Globus pallidus (tissue), 1 donor: ENCODE measurements at regions not wholly inside any gene's neighbourhood (a gene's known extent, or its start where the extent isn't known, plus 50 kb on each side); places are given as distances from the start of the nearest gene placed in this dataset.

Experiments
- DNase-seq: peaks from one replicate; pipeline ENCODE4 v3.0.0-alpha.2; 2015; ENCODE audit warnings: low spot score

DNA sequence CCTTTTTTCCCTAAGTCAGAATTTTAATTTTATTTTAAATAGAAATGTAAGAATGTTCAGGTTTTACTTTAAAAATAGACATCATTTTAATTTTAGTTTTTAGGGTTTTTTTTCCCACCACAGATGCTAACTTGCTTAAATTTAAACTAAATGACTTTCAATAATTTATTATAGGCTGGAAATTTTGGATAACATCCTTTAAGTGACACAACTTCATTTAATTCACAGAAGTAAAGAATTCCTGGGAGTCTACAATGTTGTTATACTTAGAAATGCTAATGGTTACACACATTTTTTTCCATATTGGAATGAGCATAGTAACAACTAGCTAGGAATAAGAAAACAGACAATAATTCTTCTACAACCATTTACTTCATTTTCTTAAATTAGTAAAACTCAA lies 90.5 kb upstream of the PDE10A start:
- no peak for DNase-seq

DNA sequence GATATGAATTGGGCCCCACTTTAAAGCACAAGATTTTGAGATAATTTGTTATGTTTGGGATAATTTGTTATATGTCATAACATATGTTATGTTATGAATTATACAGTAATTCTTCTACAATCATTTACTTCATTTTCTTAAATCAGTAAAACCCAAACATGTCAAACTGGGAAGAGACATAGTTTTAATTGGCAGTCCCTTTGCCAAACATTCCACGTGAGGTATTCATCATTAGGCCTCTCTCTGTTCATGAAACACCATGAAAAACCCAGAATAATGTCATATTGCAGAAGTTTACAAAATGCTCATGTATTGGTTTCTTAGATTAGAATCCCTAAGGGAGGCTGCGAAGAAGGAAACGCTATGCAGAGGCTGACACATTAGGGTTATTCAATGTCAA lies 89.4 kb upstream of the PDE10A start:
- DNase-seq: no peak

DNA sequence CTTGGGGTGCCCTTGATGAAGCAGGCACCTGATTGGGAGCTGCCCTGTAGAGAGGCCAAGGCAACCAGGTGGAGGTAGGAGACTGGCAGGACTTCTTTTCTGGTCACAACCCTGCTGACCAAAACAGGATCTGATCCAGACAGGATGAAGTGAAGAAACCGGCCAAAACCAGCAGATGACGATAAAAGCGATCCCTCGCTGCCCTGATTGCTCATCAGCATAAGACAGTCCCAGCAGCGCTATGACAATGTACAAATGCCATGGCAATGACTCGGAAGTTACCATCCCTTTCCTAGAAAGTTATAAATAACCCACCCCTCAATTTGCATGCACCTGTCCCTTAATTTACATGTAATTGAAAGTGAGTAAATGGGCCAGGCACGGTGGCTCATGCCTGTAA lies 88.4 kb upstream of the PDE10A start:
- DNase-seq: no peak

DNA sequence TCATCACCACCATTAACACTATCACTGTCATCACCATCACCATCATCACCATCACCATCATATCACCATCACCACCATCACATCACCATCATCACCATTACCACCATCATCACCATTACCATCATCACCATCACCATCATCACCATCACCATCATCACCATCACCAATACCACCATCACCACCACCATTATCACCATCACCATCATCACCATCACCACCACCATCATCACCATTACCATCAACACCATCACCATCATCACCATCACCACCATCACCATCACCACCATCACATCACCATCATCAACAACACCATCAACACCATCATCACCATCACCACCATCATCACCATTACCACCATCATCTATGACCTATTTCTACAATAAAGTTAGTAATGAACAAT lies 86.1 kb upstream of the PDE10A start:
- DNase-seq: no peak

DNA sequence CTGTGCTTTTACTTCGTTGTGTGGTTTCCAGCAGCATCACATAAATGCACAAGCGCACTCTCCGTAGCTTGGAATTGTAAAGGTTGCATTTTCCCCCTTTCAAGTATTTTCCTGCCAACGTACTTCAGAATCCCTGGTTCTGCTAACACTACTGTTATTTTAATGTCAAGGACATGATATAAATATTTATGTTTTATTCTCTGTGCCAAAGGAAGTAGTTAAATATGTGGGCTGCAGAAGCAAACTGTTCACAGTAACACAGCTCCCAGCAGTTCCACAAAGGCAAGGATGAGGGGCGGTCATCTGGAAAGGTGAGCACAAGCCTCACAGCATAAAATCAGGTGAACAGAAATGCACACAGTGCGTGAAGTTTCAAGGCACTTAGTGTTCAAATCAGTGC lies 85.3 kb upstream of the PDE10A start:
- no peak for DNase-seq

DNA sequence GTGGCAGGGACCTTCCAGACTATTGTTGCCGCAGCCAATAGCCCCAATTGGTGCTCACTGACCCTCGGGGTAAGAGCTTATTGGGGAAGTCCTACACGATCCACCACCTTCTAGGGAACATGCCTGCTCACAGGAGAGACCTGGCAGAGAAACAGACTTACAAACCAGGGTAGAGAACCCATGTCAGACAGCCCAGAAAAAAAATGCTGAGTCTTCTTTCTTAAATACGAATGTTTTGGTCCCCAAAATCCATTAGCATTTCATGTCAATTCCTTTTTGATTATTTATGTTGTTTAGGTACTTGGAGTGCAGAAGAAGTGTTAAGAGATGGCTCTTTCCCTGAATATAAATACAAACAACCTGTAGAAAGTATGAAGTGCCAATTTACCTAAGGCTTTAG lies 84.9 kb upstream of the PDE10A start:
- no peak for DNase-seq

DNA sequence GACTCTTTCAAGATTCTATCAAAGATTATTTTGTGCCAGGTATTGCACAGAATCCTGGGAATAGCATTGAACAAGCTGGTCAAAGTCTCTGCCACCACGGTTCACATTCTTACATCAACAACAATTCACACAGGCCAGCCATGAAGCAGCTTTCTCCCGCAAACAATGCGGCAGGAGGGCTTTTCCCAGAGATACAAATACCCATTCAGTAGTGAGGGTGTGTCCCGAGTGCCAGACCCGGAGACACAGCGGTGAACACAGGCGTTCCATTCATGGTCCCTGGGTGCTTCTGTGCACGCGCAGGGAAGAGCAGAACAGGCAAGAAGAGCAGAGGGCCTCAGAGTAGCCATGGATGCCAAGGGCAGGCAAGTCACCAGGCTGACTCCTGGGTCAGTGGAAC lies 83.3 kb upstream of the PDE10A start:
- DNase-seq: peak; percentile 12

DNA sequence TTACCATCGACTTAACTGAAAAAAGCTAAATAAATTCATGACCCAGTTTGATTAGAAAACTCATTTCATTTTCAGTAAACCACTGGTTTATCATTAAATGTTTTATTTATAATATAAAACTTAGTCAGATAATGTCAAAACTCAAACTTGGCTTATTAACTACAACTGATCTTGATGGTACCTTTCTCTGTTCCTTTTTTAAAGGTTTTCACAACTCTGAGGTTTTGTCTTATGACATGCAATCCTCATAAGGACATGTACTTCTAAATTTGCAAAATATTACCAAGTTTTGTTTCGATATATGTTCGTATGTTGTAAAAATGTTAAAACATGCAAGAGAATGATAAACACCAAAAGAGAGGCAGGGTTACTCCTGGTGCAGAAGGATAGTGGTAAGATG lies 82.5 kb upstream of the PDE10A start:
- no peak for DNase-seq

DNA sequence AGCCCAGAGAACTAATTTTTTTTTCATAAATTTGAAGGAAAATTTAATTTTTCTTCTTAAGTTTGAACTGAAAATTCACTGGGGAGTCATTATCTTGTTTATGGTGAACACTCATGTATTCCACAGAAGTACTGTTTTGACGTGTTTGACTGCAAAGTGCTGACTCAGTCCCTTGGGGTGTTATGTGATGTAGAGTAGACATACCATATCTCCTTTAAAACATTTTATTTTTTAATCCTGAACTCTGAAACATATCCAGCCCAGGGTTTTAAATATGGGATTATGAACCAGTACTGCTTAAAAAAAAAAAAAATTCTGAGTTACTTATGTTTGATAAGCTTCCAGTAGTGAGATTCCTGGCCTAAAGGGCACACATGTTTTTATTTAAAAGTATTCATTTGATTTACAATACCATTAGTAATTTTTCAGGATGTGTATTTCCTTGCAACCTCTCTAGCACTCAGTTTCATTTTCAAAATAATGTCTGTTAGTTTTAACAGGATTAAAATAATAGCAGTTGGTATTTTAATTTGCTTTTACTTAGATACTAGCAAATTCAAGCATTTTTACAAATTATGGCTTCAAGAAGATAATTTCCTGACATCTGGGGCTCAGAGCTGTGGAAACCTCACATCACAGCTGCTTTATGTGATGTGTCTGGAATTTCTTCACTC lies 81.7 kb upstream of the PDE10A start:
- no peak for DNase-seq

DNA sequence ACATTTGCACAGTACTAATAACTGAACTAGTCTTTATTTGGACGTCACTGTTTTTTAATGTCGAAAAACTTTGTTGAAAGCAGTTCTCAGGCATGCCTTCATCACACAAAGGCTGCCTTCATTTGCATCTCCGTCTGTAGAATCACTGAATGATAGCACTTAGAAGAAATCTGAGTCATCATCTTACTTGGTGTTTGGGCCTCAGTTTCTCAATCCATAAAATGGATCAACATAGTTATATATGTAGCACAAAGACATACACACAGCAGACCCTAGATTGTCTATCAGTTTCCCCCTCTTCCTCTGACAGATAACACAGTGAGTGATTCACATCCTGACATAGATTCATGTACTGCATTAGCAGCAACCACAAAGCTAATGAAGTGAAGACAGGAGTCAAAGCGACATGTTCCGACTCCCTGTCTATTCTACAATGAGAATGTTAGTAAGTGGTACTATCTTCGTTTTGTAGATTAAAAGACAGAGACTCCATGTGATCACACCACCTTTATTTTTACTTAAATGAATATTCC lies 80.4 kb upstream of the PDE10A start:
- DNase-seq: no peak

DNA sequence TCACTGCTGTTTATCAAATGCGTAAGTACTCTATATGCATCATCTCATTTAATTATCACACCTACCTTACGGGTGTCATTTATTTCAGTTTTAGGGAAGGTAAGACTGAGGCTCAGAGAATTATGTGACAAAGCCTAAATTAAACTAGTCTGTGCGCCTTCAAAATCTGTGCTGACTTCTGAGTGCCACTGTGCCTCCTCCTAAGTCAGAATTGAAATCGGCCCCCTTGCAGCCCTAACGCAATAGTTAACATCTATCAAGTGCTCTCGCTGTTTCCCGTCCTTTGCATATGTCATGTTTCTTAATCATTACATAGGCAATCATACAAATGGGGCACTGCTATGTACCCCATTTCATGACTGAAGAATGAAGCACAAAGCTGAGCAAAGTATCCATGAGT lies 79.0 kb upstream of the PDE10A start:
- DNase-seq: no peak

DNA sequence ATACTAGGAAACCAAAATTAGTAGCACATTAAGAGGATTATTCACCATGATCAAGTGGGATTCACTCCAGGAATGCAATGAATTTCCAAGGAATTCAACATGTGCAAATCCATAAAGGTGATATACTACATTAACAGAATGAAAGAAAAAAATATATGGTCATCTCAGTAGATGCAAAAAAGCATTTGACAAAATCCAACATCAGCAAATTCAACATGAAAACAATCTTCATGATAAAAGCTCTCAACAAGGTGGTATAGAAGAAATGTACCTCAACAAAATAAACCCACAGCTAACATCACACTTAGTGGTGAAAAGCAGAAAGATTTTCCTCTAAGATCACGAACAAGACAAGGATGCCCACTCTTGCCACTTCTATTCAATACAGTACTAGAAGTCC lies 74.4 kb upstream of the PDE10A start:
- DNase-seq: no peak

DNA sequence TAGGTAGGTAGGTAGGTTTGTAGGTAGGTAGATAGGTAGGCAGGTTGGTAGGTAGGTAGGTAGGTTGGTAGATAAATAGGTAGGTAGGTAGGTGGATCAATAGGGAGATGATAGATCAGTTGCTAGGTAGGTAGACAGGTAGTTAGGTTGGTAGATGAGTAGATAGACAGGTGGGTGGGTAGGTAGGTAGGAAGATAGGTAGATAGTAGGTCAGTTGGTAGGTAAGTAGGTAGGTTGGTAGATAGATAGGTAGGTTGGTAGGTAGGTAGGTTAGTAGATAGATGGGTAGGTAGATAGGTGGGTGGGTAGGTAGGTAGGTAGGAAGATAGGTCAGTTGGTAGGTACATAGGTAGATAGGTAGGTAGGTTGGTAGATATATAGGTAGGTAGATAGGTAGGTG lies 72.0 kb upstream of the PDE10A start:
- DNase-seq: no peak

DNA sequence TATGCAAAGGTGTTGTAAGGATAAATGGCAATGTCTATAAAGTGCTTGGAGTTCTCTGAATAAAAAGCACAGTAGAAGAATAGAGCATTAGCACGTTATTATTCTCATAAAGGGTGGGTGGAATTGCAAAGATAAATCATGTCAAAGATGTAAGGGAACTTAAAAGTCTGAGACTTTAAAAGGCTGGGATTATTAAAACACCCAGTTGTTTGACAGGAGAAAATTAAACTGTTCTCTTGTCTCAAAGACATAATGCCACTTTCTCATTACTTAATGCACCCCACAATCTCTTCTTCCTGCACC lies 70.4 kb upstream of the PDE10A start:
- no peak for DNase-seq

DNA sequence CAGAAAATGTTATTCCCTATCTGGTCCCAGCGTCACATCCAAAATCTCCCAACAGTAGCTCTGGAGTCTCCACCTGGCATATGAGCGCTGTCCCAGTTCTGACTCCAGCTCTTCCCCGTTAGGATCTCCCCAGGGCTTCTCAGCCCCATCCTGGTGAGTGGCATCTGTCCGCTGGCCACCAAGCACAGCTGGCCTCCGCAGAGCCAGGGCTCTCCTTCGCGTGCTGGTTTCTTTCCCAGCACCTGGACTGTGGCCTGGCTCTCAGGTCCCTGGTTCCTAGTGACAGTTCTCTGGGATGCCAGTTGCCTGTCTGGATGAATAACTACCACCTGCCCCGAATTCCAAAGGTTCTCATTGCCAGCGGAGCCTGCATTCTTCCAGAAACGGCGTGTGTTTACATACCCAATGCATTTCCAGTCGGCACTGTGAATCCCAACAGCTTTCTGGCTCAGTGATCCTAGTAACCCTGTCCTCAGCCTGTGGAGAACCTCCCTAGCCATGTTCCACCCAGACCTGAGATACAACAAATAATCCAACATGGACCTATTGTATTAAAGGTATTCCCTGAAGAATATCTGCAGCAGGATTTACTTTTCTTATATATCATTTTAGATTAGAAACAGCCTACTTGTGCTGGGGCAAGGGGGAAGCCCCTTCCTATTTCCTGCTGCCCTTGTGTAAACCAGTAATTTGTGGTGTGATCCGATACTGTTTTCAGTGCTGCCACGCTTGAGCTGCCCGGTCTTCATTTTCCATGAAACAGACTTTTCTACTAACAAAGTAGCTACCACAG lies 69.9 kb upstream of the PDE10A start:
- DNase-seq: no peak

DNA sequence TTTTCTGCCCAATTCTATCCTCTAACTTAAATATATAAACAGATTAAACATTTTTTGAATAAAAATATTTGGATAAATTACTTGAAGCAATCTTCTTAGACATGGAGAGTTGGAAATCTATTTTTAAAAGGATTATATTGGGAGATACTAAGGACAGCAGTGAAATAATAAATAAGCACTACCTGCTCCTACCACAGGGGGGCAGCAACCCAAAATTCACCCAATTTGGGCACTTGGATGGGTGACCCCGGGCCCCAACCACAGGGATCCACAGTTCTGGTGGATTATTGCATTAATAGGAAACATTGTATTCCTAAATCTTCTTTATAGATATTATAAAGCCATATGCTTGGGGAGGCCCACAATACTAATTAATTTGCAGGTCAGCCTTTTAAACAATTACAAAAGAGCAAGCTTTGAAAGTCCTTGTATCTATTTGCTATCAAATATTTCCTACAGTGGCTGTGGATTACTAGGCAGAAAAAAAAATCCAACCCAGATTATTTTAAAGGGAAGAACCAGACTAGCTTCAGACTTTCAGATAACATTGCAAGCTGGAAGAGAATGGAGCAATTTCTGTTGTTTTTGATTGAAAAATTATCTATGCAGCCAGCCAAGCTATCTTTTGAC lies 66.4 kb upstream of the PDE10A start:
- DNase-seq: peak; percentile 5

DNA sequence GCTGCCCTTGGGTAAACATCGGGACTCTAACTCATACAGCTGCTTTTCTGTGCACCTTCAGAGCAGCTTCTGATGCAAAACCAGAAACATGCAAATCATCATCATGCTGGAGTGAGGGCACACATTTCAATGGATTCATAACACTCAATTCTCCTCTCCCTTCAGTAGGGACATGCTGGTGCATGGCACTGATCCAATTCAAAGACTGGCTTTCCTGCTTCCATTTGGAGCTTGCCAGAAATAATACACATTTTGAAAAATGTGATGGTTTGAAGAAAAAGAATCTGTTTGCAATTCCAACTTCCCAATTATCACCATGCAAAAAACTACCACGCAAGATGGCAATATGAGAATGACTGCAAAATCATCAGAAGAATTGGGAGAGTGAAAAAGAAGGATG lies 65.2 kb upstream of the PDE10A start:
- no peak for DNase-seq

DNA sequence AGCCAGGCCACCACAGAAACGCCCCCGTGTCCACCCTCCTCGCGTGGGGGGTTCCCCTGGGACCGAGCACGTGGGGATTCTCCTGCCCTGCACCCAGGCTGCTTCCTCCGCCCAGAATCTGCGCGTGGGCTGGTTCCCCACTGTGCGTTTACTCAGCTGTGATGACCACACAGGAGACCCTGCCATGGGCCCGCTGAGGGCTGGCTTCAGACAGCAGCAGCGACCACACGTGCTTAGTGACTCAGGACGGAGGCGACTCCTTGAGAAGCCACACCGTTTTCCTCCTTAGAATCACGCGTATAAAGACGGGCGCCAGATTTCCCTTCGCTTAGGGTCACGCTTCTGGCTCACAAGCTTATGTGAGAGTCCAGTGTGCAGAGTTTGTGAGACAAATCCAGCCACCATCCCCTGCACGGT lies 63.9 kb upstream of the PDE10A start:
- no peak for DNase-seq

DNA sequence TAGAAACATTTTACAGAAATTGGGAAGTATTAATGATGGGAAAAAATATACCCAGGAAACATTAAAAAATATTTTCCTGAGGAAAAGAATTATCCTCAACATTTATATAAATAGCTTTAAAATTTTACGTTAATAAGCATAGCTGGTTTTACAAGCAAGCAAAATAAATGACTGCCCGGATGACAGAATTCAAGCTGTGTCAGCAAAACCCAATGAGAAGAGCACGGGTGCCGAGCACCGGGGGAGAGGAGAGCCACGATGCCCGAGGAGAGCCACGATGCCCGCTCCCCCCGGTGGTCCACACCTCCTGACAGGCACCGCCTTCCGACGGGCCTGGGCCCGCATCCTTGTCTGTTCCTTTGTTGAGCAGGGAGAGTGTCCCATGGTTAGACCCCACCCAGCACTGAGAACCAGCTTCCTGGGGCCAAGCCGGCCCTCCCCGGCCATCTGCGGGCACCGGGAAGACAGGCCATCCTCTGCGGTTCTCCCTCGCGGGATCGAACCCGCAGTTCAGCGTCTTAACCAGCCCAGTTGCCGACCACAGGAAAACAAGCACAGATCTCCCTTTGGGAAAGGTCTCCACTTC lies 63.3 kb upstream of the PDE10A start:
- DNase-seq: no peak

DNA sequence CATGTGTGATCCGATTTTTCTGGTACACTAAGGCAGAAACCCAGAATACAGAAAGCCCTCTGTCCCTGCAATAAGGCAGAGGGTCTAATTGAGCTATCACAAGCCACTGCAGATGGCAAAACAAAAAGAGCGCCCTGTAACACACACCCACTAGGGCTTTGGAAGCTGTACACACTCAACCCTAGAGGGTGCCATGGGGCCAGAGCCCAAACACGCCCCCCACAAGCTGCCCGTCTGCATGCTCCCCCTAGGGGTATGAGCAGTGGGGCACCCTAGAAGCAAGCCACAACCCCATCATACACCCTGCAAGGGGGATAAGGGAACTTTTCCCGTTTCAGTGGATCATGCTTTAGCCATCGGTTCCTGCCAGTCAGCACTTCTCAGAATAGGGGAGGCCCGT lies 62.2 kb upstream of the PDE10A start:
- no peak for DNase-seq

DNA sequence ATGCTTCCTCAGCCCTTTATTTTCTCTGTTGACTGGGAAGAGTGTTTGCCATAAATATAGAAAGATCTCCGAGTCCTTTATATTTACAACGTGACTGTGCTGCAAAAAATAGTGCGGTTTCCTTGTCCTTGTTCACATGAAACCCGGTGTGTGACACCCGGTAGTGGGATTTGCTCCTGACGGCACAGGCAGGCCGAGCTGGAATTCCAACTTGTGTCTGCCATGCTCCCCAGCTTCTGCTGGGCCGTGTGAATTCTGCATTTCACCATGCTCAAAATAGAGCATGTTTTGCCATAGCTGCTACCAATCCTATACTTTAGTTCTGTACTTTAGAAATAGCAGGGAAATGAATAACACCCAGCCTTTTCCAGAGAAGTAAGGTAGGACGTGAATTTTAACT lies 60.3 kb upstream of the PDE10A start:
- no peak for DNase-seq

DNA sequence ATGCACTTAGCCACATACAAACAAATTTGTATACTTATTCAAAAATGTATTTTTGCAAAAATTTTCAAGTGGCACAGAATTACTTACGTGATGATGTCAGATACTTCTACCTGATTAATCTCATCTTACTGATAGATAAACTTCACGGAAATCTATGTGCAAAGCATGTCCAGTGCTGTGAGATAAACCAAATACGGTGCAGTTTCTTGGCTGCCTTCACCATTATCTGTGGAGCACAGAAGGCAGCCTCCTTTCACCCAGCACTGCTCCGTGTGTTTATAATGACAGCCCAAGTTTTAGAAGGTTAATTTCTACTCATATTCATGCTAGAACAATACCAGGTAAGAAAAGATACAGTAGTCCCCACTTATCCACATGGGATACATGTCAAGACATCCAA lies 59.0 kb upstream of the PDE10A start:
- DNase-seq: no peak

DNA sequence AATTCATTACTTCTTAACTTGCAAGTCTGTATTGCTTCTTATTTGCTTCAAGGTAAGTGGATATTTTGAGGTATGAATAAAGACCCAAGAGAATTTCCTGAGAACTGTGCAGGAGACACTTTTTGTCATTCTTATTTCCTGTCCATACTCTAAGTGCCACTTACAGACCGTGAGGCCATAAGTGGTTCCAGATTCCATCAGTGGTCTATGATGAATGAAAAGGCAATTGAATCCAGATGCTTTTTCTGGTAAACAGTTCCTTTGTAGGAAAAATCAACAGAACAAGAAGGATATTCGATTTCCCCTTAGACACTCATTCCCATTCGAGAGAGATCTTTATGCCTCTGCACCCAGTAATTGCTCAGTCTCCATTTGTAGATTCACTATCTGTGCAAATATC lies 58.3 kb upstream of the PDE10A start:
- no peak for DNase-seq
